ENCODE measurements at regions not wholly inside any gene's neighbourhood (a gene's known extent, or its start where the extent isn't known, plus 50 kb on each side); places are given as distances from the start of the nearest gene placed in this dataset.

DNA sequence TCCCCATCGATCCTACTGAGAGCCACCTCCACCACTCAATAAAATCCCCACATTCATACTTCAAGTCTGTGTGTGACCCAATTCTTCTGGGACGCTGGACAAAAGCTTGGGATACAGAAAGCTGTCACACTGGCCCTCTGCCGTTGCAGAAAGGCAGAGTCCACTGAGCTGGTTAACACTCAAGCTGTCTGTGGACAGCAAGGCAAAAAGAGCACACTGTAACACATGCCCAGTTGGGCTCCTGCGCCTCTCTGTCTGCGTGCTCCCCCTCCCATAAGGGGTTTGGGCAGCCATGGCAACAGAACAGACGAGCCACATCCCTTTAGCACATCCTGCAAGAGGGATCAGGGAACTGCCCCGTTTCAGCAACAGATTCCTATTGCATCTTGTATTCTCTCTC is 106.9 kb upstream of the RGPD4 start:
- no peaks in the 10 kb centered on the region for H3K9me3 ChIP-seq (ENCODE audit: control insufficient read depth, low read depth, low read length)
- H3K27me3 ChIP-seq (ENCODE audit: insufficient read depth, low read length): no peaks in the 10 kb centered on the region
- H3K56ac ChIP-seq (ENCODE audit: insufficient read length, low read depth, low read length): no peak overlapping the region
- H2BK12ac ChIP-seq (ENCODE audit: insufficient read length, low read depth, low read length): no peak overlapping the region
- no peak overlapping the region for H2AFZ ChIP-seq (ENCODE audit: low read length)
- H4K91ac ChIP-seq (ENCODE audit: insufficient read length, low read depth, low read length): no peak overlapping the region
- no CpG with 5 or more reads among the region's 7 CpGs for WGBS (ENCODE audit: extremely low coverage, insufficient read length, low lambda C conversion rate)
- H3K9me3 Mint-ChIP-seq: no peaks in the 10 kb centered on the region
- no peaks in the 10 kb centered on the region for H3K23me2 ChIP-seq (ENCODE audit: insufficient read length, low read depth, low read length, poor library complexity, severe bottlenecking)
- H4K8ac ChIP-seq (replicated peaks; ENCODE audit: insufficient read length, low read depth, low read length): no peak overlapping the region
- TF ChIP-seq, protein P1, sequence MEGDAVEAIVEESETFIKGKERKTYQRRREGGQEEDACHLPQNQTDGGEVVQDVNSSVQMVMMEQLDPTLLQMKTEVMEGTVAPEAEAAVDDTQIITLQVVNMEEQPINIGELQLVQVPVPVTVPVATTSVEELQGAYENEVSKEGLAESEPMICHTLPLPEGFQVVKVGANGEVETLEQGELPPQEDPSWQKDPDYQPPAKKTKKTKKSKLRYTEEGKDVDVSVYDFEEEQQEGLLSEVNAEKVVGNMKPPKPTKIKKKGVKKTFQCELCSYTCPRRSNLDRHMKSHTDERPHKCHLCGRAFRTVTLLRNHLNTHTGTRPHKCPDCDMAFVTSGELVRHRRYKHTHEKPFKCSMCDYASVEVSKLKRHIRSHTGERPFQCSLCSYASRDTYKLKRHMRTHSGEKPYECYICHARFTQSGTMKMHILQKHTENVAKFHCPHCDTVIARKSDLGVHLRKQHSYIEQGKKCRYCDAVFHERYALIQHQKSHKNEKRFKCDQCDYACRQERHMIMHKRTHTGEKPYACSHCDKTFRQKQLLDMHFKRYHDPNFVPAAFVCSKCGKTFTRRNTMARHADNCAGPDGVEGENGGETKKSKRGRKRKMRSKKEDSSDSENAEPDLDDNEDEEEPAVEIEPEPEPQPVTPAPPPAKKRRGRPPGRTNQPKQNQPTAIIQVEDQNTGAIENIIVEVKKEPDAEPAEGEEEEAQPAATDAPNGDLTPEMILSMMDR (conservative IDR thresholded peaks at IDR 0.05): no peak
- DNase-seq: no peak
- no peaks in the 10 kb centered on the region for H4K20me1 ChIP-seq (ENCODE audit: control insufficient read depth, insufficient read depth, insufficient read length)
- no peak overlapping the region for H4K5ac ChIP-seq (ENCODE audit: insufficient read length, low read depth, low read length)
- peaks cover 15% of the 10 kb centered on the region in 2 experiments for H3K4me1 Mint-ChIP-seq
- no peaks in the 10 kb centered on the region for H3K4me1 ChIP-seq (ENCODE audit: insufficient read depth, low read length)
- H3K18ac ChIP-seq (ENCODE audit: insufficient read length, low read depth, low read length): no peak overlapping the region
- H3K79me2 ChIP-seq (ENCODE audit: insufficient read depth, low read length): no peaks in the 10 kb centered on the region
- H3K4ac ChIP-seq (ENCODE audit: low read depth, low read length): no peak overlapping the region
- no peak overlapping the region for H3K23ac ChIP-seq (ENCODE audit: insufficient read length, low read depth, low read length)
- no peaks in the 10 kb centered on the region for H3K27me3 Mint-ChIP-seq (ENCODE audit: low read depth)
- no peak overlapping the region for H3K27ac ChIP-seq (ENCODE audit: insufficient read length, low read depth, low read length)
- no peak overlapping the region for H3K4me3 Mint-ChIP-seq
- H2BK5ac ChIP-seq (ENCODE audit: insufficient read length, low read length): no peak overlapping the region
- no peak overlapping the region for H2BK20ac ChIP-seq (ENCODE audit: low read depth, low read length, poor library complexity, severe bottlenecking)
- no peak overlapping the region for H3K9ac ChIP-seq (ENCODE audit: extremely low read depth, insufficient read length, low read length)
- no peak overlapping the region for H2AK5ac ChIP-seq (ENCODE audit: insufficient read length, low read length)
- 0 out of 2 replicates have a peak overlapping the region, but pooled peaks have one; percentile 78 for H3K14ac ChIP-seq (ENCODE audit: insufficient read depth, low read length)
- H3K36me3 Mint-ChIP-seq (ENCODE audit: insufficient read depth in 1 of 3, low read depth in 3 of 3): no peaks in the 10 kb centered on the region
- H3K27ac Mint-ChIP-seq: peak overlapping the region in 1 of 3 experiments; percentile 46; a peak in 1 of 7 replicates
- H2BK15ac ChIP-seq (ENCODE audit: low read depth, low read length): no peak overlapping the region
- no peak overlapping the region for H3K4me2 ChIP-seq (ENCODE audit: insufficient read depth, insufficient read length, low read length)
- H2BK120ac ChIP-seq (ENCODE audit: low read depth, low read length, poor library complexity, severe bottlenecking): no peak overlapping the region
- no peak overlapping the region for H3T11ph ChIP-seq (ENCODE audit: low read length)
- no peaks in the 10 kb centered on the region for H3K79me1 ChIP-seq (ENCODE audit: insufficient read depth, low read depth, low read length, poor library complexity, severe bottlenecking)

All from H9 (cell line).